ENCODE measurements at regions not wholly inside any gene's neighbourhood (a gene's known extent, or its start where the extent isn't known, plus 50 kb on each side); places are given as distances from the start of the nearest gene placed in this dataset.

DNA sequence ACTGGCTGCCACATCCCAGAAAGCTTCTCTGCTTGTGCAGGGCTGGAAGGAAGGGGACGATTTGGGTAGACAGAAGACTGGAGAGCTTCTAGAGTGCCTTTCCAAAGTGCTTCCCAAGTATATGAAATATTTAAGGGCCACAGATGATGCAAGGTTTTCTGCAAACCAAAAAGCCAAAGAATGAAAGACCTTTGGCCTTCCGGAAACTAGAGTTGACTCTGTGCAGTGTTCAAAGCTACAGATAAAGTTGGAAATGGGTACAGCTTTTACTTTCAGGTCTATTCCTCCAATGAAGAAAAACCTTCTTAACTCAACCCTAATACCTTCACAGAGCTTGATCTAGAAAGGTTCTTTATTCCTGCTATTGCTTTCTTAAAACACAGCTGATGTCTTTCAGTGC, 253.0 kb upstream of the KLHL29 start:
- FAIRE-seq: no peak

DNA sequence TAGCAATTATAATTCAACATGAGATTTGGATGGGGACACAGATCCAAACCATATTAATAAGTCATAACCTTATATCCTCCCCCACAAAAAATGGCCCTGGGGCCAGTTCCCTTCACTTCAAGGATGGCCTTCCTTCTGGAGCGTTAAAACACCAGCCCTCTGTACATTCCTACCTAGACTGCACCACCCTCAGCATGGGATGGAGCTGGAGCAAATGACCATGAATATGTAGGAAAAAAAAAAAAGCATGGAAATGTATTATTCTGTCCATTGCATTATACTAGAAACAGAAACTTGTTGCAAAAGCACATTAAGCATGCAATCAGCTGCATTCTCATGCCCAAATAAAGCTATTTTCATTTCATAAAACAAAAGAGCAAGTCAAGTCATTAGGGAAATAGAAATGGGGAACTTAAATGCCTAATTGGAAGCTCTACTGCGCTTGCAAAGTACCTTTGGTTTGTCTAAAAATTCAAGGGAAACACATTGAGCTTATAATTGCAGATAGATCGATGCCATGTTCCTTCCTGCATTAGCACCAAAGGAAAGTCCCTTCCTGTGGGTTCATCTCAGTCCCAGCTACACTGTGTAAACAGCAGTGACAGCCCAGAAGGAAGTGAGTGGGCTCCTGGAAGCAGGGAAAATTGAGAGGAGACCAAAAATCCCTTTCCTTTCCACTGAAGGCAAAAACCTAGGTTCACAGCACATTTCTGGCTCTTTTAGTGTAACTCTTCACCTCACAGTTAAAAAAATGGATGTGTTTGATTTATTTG, 252.0 kb upstream of the KLHL29 start:
- FAIRE-seq: no peak

DNA sequence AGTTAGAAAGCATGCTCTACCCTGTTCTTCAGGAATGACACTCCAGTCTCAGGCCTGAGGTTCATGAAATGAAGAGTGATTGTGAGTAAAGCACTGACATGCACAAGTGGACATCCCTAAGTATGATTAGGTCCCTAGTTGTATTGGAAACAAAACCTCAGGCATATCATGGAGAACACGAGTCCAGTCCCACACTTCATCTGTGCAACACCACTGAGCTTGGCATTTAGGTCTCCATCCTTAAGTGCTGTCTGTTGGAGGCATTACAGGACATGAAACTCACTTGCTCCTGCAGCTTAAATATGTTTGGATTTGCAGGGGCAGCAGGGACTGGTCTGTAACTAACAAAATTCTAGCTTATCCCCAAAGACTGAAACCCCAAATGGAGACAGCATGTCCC, 250.3 kb upstream of the KLHL29 start:
- no peak for FAIRE-seq

GRCh38 chr2:23135481-23136100, 249.4 kb upstream of the KLHL29 start:
- no peak for FAIRE-seq

DNA sequence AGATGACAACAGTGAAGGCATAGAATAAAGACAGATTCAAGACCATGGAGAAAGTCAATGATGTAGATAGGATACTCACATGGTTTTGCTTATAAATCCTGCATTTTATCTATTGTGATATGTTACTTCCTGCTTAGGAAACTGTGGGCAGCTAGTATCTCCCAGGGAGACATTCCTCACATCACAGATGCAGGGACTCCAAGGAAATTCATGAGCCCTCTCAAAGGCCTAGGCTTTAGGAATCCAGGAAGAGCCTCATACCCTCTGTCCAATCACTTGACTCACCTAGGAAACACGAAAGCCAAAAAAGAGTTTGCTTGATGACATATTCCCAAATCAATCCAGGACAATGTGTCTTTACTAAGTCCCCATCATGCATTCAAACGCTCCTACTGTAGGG, 247.8 kb upstream of the KLHL29 start:
- no peak for FAIRE-seq

DNA sequence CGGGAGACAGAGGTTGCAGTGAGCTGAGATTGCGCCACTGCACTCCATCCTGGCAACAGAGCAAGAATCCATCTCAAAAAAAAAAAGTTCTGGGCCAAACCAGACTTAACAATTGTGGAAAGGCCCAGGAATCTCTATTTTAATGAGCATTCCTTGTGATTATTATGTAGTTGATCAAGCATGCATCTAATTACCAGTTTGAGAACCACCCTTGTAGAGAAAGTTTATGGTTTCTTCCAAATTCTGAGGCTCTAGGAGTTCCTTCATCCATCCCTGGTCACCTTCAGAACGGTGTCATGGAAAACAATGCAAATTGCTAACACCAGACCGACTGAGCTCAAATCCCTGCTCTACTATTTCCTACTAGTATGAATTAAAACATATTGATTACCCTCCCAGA, 246.3 kb upstream of the KLHL29 start:
- no peak for FAIRE-seq

- FAIRE-seq: no peak
Observed at GRCh38 chr2:23145460-23145859, 239.5 kb upstream of the KLHL29 start.

GRCh38 chr2:23146011-23146410, 239.0 kb upstream of the KLHL29 start:
- no peak for FAIRE-seq

- FAIRE-seq: no peak
Observed at GRCh38 chr2:23148342-23148741, 236.6 kb upstream of the KLHL29 start.

- no peak for FAIRE-seq
Observed at GRCh38 chr2:23149777-23150176, 235.2 kb upstream of the KLHL29 start.

- no peak for FAIRE-seq
Observed at GRCh38 chr2:23153484-23153883, 231.5 kb upstream of the KLHL29 start.

DNA sequence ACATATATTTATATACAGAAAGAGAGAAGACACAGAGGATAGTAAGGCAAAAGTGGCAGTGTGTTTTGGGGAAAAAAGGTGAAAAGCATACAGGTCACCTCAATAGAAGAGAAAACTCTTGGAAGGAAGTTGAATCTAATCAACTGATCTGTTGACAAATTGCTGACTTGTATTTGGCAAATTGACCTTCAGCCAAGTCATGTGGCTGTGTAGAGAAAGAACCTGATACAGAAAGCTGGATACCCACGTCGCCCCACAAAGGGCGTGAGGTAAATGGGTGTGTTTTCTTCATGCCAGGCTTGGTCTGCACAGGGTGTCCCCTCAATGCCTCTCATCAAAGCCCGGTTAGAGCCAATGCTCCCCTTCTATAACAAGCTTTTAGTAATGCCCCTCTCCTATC, 230.0 kb upstream of the KLHL29 start:
- FAIRE-seq: no peak

- no peak for FAIRE-seq
Observed at GRCh38 chr2:23157812-23158211, 227.2 kb upstream of the KLHL29 start.

- no peak for FAIRE-seq
Observed at GRCh38 chr2:23158306-23158705, 226.7 kb upstream of the KLHL29 start.

DNA sequence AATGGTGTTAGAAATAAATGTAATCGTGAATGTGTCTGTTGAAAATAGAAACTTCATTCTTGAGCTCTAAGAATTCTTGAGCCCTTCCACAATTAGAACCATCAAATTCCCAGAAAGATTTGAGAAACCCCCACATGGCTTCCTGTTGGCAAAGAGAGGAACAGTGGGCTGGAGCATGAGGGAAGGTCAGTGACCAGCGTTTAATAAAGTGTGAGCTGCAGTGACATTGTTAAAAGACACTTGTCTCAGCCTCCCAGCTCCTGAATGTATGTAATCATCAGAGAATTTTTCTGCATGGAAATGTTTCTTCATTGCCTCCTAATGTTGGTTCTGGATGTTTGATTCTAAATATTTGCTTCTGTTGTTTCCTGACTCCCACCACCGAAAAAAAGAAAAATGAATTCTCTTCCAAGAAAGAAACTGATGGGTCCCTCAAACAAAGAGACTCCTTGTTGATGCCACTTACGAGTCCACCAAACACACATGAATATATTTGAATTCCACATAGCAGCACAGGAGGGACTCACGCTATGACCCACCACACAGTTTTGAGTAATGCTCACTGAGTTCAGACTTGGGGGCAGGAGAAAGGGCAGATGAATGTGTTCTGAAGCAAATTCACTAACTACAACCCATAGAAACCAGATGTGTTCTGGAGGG, 225.1 kb upstream of the KLHL29 start:
- FAIRE-seq: no peak

DNA sequence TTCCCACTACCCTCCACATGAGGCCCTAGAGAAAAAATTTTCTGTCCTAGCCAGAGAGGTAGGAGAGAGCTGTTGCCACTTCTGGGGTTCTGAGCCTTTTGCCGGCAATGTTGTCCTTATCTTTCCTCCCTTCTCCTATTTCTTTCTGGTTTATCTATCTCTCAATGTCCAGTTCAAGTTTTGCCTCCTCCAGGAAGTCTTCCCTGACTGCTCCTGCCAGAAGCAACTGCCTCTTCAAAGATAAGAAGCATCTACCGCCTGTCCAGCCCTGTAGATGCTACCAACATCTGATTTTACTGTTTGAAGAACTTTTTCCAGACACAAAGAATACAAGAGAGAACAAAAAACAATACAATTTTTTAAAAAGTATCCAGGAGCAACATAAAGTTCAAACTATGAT, 220.8 kb upstream of the KLHL29 start:
- FAIRE-seq: no peak

DNA sequence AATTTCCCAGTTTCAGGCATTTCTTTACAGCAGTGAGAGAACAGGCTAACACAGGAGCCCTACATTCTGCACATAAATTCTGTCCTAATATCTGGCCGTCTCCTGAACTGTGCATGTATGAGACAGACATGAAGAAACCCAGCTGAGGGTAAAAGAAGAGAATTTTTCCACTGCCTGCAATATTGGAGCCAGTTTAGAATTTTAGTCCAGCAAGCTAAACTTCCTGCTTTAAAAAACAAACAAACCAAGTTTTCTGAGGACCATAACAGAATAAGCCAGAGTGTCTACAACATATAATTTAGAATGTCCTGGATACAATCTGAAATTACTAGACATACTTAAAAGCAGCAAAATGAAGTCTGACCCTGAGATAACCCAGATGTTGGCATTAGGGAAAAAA, 215.1 kb upstream of the KLHL29 start:
- FAIRE-seq: no peak

GRCh38 chr2:23171108-23171507, 213.9 kb upstream of the KLHL29 start:
- FAIRE-seq: no peak

DNA sequence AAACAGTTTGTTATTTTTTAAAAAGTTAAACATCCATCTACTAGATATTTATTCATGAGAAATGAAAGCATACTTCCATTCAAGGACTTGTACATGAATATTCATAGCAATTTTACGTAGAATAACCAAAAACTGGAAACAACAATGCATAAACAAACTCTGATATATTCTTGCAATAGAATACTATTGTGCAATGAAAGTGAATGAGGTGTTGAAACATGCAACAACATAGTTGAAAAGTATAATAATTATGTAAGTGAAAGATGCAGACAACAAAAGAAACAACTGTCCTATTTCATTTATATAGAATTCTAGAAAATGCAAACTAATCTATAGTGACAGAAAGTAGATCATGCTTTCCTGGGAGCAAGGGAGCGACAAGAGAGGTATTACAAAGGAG, 206.6 kb upstream of the KLHL29 start:
- no peak for FAIRE-seq

- FAIRE-seq: no peak
Observed at GRCh38 chr2:23183733-23184132, 201.2 kb upstream of the KLHL29 start.

- no peak for FAIRE-seq
Observed at GRCh38 chr2:23198316-23199114, 186.5 kb upstream of the KLHL29 start.

DNA sequence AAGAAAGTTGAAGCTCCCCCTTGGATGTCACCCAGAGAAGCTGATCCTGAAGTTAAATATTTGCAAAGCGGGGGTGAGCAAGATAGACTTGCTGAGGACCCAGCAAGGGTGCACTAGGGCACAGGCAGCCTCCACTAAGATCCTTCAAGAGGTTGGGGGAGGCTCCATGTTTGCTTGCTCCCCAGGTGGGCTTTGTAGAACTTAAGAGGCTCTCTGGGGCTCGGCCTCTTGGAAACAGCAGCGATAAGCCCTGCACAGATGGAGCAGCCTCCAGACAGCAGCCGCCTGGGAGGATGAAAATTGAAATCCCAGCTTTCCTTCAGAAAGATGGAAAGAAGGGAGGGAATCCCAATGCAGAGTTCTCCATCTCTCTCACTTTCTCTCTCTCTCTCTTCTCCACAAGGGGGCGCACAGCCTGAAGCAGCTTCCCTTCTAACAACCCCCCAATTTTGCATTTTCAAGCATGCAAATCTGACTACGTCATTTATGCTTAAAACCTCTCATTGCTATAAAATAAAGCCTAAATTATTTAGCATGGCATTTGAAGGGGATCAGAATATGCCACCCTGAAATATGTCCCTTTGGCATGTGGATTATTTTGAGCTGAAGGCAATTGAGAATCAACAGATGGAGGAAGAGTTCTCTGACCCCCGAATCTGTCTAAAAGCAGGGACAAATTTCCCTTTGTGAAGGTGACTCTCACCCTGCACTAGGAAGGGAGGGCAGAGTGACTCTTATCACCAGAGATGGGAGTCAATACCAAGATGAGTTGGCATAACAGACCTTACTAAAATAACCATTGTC, 185.7 kb upstream of the KLHL29 start:
- FAIRE-seq: no peak

All from A204.1 (cell line).